GM12892 (cell line): ENCODE measurements at regions not wholly inside any gene's neighbourhood (a gene's known extent, or its start where the extent isn't known, plus 50 kb on each side); places are given as distances from the start of the nearest gene placed in this dataset.
A peak's percentile ranks its signal among the peaks of the same experiment; 100 is the strongest.

Experiments
- DNase-seq: peaks from one replicate; pipeline ENCODE4 v3.0.0; 2011; ENCODE audit not compliant: insufficient read length
- FAIRE-seq: peaks from 2 replicates; lab custom pipeline; 2011; peaks lifted over from hg19 to GRCh38; lab: Jason Lieb, UNC
- POLR2A ChIP-seq: IDR thresholded peaks from 2 replicates; pipeline ENCODE4 v1.6.1; 2011; ENCODE audit warnings: low read depth, low read length, control low read depth
- POLR2AphosphoS5 ChIP-seq: IDR thresholded peaks from 2 replicates; pipeline ENCODE4 v1.6.1; 2011; ENCODE audit warnings: low read depth, low read length, control low read depth
- TAF1 ChIP-seq: IDR thresholded peaks from 2 replicates; pipeline ENCODE4 v1.6.1; 2011; ENCODE audit warnings: low read depth, mild to moderate bottlenecking, control low read depth, low read length, borderline replicate concordance

- DNase-seq (no peak), FAIRE-seq (no peak)
- TF ChIP-seq POLR2A, result no peak
- no peak for TF ChIP-seq POLR2AphosphoS5
- no peak for TF ChIP-seq TAF1
Observed at GRCh38 chr14:53879747-53880146, 76.9 kb downstream of the BMP4 start.

- no peak for DNase-seq
- no peak for FAIRE-seq
- TF ChIP-seq POLR2AphosphoS5, result no peak
- TF ChIP-seq TAF1, result no peak
- no peak for TF ChIP-seq POLR2A
Observed at GRCh38 chr14:53879022-53879686, 77.5 kb downstream of the BMP4 start.

- DNase-seq (no peak), FAIRE-seq (no peak)
- TF ChIP-seq TAF1 (no peak), POLR2AphosphoS5 (no peak), POLR2A (no peak)
Observed at GRCh38 chr14:53875324-53875897, 81.2 kb downstream of the BMP4 start.

- FAIRE-seq (no peak), DNase-seq (no peak)
- TF ChIP-seq POLR2AphosphoS5 (no peak), TAF1 (no peak), POLR2A (no peak)
Observed at GRCh38 chr14:53874704-53875103, 81.9 kb downstream of the BMP4 start.

- FAIRE-seq, result no peak
- TF ChIP-seq TAF1 (no peak), POLR2A (no peak), POLR2AphosphoS5 (no peak)
- no peak for DNase-seq
Observed at GRCh38 chr14:53872681-53873089, 83.9 kb downstream of the BMP4 start.

GRCh38 chr14:53871951-53872350 is 84.7 kb downstream of the BMP4 start:
- peak; percentile 56 for FAIRE-seq
- no peak for TF ChIP-seq TAF1
- TF ChIP-seq POLR2A, result no peak
- TF ChIP-seq POLR2AphosphoS5, result no peak
- DNase-seq, result no peak

GRCh38 chr14:53871011-53871410 is 85.6 kb downstream of the BMP4 start:
- TF ChIP-seq TAF1 (no peak), POLR2AphosphoS5 (no peak), POLR2A (no peak)
- FAIRE-seq (no peak), DNase-seq (no peak)

GRCh38 chr14:53865711-53866110 is 90.9 kb downstream of the BMP4 start:
- TF ChIP-seq POLR2A (no peak), TAF1 (no peak), POLR2AphosphoS5 (no peak)
- FAIRE-seq (no peak), DNase-seq (no peak)

- no peak for DNase-seq
- FAIRE-seq, result no peak
- TF ChIP-seq POLR2A (no peak), POLR2AphosphoS5 (no peak), TAF1 (no peak)
Observed at GRCh38 chr14:53861781-53862180, 94.8 kb downstream of the BMP4 start.

GRCh38 chr14:53858345-53858684 is 98.3 kb downstream of the BMP4 start:
- DNase-seq, result no peak
- TF ChIP-seq TAF1 (no peak), POLR2AphosphoS5 (no peak), POLR2A (no peak)
- FAIRE-seq, result no peak

GRCh38 chr14:53857625-53858344 is 98.8 kb downstream of the BMP4 start:
- FAIRE-seq, result no peak
- no peak for DNase-seq
- TF ChIP-seq POLR2A (no peak), TAF1 (no peak), POLR2AphosphoS5 (no peak)
